Stimulated activated CD4-positive, alpha-beta T cell treated with anti-CD3 and anti-CD28 coated beads, Interleukin-2, amount 100 ng/mL, for 24 hours (primary cell): ENCODE measurements at regions not wholly inside any gene's neighbourhood (a gene's known extent, or its start where the extent isn't known, plus 50 kb on each side); places are given as distances from the start of the nearest gene placed in this dataset.

Experiments used
- DNase-seq, 2 donors: peaks; one replicate each; pipeline ENCODE4 v3.0.0-alpha.2; 2020

DNA sequence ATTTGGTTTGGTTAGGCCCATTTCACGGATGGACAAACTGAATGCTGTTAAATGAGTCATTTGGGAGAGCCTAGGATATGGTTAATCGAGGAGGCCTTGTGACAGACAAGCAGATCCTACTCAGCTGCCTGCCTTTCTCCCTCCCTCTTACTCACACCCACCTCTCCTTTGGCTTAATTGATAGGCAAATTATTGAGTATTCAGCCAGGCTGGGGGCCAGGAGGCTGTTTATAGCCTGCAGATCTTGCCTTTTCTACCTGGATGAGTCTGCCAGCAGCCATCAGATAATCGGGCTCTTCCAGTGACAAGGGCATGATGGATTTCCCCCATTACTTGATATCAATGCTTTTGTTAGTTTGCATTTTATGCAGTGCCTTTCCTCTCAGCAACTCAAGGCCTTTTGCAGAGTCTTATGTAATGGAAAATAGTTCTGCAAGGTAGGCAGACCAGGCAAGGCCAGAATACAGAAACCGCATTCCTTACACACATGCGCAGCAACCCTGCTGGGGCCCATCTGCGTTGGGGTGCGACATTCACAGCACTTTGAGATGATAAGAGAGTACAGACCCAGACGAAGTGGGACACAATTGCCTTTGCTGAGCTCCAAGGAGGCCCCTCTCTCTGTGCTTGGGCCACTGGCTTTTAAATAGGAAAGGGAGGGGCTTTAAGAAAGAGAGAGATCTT lies 96.2 kb upstream of the ATP6AP2 start:
- DNase-seq = no peak

DNA sequence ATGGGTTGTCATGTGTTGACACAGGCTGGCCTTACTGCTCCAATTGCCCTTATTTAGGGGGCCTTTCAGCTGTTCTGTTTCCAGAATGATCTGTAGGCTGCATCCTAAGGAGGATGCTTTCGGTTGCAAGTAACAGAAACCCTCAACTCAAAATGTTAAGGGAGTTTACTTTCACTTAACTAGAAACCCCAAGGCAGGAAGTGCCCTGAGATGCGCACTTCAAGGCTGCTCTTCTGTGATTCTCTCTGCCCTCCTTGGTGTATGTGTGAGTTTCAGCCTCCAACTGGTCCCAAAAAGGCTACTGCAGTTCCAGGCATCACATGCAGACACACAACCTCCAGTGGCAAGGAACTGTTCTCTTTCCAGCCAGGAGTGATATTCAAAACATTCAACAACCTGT lies 97.3 kb upstream of the ATP6AP2 start:
- no peak for DNase-seq

DNA sequence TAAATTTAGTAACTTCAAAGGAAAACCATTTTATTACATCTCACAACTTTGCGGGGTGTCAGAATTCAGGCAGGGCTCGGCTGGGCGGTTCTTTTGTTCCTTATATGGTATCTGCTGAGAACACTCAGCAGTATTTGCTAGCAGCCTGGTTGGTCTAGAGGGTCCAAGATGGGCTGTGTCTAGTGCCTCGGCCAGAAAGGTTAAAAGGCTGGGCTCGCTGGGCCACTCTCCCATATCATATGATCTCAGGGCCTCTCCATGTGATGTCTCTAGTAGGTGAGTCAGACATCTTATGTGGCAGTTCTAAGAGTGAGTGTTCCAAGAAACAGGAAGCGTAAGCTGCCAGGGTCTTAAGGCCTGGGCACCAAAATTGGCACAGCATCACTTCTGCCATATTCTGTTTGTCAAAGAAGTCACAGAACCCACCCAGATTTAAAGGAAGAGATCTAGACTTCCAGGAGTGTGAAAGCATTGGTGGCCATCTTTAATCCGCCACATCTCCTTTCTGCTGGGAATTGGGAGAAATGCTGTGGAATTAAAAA lies 100.9 kb upstream of the ATP6AP2 start:
- no peak for DNase-seq

DNA sequence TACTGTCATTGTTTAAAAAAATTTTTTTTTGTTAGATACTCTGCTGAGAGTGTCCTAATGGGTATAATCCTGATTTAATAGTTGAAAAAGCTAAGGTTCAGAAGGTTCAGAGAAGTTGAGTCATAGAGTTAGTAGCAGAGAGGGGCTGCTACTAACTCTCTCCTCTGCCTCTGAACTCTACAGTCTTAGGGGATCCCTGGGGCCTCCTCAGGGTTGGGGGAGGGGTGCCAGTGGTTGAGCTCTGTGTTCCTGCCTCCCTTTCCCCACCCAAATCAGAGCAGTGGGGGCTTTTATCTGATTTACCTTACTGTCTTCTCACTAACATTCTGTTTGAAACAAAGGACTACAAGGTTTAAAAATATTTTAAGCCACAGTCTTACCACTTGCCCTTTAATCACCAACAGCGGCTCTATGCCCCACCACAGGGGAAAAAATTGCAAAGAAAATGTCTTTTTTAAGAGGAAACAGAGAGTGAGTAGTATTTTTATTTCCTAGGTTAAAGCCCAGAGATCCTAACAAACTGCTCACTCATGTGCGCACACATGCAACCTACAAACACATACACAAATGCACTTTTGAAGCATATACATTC lies 102.2 kb upstream of the ATP6AP2 start:
- no peak for DNase-seq

DNA sequence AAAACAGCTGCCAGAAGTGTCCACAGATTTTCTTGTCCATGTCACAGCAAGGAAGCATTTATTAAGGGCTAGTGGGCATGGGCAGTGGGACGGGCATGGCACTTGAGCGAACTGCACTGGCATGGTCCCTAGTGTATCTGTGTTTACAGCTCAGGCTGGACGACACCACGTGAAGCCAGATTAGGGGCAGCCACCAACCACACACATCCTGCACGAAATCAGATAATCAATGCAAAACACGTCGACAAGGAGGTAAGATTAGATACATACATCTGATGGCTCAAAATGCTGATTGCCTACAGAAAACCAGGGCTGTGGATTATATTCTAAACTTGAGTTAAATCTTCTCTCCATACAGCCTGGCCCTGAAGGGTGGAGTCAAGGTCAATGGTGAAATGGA lies 103.8 kb upstream of the ATP6AP2 start:
- DNase-seq = no peak

DNA sequence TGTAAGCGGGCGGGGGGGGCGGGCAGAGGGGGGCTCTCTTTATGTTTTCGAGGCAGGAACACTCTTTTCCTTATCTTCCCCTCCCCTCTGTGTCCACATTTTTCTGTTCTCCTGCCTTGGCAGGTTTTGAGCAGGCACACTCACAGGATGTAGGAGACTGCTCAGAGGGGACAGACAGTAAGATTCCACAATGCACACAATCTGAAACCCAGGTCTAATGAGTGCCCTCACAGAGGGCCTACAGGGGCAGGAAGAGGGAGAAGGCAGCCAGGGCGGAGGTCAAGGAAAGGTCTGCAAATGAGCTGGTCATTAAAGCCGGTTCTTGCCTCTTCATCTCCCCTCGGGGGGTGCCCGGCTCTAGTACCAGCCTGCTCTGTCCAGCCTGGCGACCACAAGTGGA lies 106.1 kb upstream of the ATP6AP2 start:
- no peak for DNase-seq

DNA sequence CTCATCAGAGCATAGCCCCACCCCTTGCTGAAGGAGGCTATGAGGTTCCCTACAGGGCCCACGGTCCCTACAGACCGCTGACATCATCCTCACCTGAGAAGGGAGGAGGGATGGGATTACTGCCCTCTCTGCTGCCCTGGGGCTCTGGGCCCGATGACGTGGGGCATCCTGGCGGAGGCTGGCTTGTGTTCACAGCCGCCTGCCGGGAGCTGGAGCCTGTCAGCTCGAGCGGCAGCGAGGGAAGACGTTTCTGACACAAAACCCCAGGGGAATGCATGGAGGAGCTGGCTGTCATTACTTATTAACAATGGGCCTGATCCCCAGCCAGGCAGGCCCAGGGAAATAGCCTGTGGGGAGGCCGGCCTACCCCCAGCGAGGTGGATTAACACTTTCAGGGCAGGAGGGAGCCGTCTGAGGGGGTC lies 106.6 kb upstream of the ATP6AP2 start:
- no peak for DNase-seq

DNA sequence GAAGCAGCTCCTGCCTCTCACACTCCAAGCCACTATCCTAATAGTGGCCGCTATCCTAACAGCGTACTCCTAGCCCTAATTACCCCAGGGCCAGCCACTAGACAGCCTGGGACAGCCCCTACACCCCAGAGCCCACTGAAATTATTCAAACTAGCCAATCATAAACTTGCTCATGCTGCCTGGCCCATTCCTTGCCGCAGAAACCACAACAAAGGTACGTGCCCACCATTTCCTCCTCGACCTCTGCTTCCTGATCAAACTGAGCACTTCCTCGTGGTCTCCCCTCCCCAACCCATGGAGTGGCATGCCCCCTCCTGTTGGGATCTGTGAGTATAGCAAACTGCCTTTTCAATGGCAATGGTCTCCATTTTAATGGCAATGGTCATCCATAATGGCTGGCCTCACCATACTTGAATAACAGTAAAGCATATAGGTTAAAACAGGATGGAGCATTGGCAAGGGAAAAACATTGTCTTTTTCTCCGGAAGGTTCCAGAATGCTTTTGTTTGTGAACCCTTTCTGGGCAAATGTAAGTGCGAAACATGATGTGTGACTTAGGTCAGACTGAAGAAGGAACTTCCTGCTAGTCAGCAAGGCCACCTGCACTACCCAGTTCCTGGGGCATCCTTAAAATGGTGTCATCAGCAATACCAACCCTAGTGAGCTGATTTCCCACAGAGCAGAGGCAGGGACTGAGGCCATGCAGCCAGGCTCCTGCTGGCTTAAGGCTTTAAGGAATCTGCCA lies 107.1 kb upstream of the ATP6AP2 start:
- no peak for DNase-seq

DNA sequence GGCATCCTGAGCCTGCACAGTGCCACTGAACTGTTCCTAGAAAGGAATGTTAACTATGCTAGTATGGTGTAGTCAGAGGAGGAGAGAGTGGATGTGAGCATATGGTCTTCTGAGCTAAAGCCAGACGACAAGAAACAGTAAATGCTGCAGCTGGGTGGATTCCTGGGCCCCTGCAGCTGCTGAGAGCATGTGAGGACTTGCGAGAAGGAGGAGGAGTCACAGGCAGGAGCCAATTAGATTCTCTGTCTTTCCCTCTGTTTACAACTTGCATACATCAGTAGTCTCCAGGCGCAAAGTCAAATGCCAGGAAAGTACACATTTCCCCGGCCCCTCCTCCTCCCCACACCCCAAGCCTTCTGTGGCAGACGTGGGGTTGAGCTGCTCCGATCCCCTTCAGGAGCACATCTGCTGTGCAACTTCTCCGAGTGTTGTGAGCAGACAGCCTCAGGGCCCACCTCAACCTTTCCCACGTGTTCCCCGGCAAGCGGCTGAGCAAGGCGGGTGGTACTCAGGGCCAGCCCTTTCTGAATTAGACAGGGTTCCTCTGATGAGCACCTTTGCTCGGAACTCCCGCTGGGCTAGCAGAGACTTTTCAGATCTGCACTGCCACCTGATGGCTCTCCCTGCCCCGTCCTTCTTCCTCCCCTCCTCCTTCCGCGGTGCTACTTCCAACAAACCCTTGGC lies 108.7 kb upstream of the ATP6AP2 start:
- peak; percentile 13 to 20 for DNase-seq

DNA sequence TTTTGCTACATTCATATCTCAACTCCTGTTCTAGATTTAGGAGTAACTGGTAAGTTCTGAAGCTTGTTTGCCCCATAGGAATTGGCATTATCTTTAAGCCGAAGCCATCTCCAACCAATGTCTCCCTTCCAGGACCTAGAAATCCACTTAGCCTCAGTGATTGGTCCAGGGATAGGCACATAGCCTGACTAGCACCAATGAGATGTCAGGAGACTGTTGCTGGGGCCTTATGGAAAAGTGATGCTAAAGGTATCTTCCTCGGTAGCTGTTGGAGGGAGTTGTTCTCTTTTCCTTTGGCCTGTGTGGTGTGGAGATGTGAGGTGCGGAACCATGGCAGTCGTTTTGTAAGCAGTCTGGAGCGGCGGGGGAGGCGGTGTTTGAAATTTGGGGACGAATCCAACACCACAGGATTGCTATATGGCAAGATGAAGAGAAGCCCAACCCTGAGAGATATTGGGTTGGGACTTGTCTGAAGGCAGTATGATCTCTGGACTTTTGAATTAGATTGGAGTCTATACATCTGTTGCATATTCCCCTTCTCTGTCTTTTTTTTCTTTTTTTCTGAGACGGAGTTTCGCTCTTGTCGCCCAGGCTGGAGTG lies 109.8 kb upstream of the ATP6AP2 start:
- DNase-seq = no peak

DNA sequence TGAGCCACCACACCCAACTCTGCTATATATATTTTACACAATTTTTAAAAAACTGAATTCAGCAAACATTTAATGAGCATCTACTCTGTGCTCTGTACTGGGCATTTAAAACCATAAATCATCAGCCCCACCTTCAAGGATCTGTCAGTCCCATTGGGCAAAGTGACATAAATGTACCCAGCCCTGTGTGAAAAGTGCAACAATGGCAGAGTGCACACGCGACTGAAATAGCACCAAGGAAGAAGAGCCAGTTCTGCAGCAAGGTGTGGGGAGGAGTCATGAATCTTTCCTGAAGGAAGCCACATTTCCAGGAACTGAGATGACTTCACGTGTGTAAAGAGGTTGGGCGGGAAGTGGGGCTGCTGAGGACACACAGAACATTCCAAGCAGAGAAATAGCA lies 111.5 kb upstream of the ATP6AP2 start:
- DNase-seq = no peak

DNA sequence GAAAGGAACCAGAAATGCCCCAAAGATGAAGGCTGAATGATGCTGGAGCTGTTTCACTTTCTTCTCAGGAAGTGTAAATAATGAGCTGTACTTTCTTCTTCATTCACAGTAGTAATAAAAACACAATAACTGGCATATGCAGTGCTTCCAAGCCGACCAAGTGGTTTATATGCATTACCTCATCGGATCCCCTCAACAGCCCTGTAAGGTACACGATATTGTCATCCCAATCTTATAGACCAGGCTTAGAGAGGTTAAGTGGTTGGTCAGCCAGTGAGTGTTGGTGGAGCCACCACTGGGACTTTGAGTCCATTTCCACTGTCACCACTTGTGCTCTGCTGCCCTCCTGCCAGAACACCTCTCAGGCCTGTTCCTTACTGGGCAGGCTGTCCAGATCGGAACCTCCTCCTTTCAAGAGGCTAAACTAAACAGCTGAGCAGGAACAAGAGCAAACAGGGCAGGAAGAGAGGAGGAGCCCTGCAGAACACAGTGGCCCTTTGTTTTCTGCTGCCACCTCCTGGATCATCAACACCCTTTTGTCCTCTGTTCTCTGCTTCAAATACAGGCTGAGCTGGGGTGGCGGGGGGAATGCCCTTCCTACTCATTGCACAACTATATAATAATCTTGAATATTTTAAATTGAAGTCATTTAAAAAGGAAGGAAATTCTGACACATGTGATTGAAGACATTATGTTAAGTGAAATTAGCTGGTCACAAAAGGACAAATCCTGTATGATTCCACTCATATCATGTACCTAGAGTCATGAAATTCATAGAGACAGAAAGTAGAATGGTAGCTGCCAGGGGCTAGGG lies 112.5 kb upstream of the ATP6AP2 start:
- DNase-seq = peak; percentile 30 to 32

DNA sequence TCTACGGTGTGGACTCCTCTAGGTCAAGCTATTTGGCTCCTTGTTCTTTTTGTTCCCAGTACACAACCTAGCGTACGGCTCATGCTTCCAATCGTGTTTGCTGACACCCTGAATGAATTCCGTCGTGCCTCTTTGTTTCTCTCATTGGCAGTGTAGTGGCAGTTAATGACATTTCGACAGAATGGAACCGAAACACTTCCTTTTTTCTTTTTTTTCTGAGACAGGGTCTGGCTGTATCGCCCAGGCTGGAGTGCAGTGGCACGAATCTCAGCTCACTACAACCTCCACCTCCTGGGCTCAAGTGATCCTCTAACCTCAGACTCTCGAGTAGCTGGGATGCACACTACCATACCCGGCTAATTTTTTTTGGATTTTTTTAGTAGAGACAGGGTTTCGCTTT lies 113.3 kb upstream of the ATP6AP2 start:
- DNase-seq = no peak

DNA sequence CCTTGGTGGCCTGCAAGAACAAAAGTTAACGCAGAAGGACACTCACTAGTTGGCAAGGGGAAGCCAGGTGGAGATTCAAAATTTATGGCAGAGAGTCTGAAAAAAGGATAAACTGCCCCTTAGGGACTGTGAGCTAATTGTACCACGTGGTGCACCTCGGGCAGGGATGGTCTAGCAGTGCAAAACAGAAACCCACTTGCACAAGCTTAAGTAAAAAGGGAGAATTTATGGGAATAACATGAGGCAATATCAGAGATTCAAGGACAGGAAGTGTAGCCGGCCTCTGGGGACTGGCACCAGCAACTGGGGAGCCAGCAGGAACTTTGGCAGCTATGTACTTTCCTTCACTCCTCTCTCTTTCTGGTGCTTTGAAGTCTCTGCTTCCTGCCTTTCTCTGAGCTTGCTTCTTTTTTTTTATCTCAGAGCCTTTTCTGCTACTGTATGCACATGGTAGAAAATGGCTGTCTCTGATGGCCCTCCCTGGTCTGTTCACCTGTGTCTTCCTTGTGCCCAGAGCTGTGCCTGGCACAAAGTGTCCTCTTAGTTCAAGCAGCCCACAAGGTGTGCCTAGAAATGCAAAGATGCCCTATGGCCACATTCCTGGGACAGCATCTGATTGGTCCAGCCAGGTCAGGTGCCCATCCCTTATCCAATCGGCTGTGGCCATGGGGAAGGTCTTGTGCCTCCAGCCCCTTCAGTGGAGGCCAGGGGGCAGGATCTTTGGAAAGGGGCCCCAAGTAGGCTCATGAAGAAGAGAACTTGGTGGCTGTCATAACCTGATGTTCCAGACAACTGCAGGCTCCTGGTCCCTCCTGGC lies 114.8 kb upstream of the ATP6AP2 start:
- no peak for DNase-seq

DNA sequence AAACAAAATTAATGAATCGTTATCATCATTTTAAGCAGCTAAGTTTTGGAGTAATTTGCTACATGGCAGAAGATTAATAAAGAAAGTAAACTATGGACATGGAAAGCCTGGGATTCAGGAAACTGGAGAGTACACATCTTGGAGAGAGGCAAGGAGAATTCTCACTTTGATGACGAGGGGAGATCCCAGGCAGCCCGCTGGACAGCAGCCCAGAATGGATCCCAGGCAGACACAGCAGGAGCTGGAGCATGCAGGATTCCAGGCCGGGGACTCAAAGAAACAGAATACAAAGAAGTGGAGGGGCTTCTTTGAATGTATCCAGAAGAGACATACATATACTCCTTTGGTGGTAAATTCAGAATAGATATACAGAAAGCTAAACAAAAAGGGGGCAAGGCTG lies 118.0 kb upstream of the ATP6AP2 start:
- no peak for DNase-seq

DNA sequence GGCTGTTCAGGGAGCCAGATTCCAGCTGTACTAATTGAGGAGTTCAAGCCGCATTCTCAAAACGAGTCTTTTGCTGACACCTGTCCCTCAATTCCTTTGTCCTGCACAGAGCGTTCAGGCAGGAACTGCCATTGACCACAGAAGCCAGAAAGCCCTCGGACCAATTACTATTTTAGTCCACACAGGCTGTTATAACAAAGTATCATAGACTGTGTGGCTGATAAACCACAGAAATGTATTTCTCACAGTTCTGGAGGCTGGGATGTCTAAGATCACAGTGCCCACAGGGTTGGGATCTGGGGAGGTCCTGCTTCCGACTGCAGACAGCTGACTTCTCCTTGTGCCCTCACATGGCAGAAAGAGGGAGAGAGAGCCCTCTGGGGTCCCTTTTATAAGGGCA lies 119.8 kb upstream of the ATP6AP2 start:
- no peak for DNase-seq

DNA sequence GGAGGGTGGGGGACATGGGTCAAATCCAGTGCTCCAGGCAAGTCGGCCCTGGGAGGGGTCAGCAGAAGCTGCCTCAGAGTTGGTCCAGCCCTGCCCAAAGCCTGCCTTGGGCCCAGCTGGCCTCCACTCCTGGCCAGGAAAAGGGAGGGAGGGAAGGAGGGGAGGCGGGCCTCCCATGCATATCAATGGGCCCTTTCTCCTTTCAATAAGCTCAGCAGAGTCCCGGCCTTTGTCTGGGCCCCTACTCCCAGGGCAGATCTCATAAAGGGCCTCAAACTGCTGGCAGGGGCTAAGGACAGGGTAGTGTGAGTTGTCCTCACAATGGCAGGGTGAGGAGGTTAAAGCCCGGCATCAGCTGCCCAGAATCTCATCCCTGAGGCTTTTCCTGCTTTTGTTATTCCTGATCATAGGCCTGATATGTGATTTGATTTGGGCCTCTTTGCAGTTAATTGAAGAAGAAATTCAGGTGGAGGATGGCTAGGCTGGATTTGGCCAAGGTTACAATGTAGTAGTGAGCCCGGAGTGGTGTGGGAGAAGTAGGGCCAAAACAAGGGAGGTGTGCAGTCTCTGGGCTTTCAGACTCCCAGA lies 121.1 kb upstream of the ATP6AP2 start:
- DNase-seq = no peak

DNA sequence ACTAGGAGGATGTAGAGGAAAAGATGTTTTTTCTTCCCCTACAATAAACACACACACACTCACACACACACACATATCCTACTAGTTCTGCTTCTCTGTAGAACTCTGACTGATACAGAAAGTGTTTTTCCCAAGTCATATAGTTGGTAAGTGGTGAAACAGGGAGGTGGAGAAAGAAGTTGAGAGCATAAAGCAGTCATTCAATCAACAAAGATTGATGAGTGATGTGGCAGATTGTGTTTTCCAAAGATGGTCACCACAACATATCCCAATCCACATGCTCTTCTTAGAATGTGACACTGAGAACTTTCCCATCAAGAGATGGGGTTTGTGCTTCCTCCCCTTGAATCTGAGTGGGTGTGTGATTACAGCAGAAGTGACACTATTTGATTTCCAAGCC lies 123.4 kb upstream of the ATP6AP2 start:
- no peak for DNase-seq

DNA sequence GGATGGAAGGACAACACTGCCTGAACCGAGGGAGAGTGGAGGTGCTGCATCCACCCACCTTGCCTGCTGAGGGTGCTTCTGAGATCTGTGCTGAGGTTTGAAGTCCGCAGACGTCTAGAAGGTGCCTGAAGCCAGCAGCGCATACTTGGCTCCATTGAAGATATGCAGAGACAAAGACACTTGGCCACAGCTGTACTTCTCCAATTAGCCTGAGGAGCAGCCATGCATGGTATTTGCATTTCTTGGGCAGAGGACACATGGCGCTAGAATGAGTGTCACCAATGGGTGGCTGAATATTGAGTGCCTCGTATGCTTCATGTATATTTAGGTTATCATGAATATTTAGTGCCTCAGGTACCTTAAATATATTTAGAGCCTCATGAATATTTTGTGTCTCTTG lies 128.7 kb upstream of the ATP6AP2 start:
- no peak for DNase-seq

DNA sequence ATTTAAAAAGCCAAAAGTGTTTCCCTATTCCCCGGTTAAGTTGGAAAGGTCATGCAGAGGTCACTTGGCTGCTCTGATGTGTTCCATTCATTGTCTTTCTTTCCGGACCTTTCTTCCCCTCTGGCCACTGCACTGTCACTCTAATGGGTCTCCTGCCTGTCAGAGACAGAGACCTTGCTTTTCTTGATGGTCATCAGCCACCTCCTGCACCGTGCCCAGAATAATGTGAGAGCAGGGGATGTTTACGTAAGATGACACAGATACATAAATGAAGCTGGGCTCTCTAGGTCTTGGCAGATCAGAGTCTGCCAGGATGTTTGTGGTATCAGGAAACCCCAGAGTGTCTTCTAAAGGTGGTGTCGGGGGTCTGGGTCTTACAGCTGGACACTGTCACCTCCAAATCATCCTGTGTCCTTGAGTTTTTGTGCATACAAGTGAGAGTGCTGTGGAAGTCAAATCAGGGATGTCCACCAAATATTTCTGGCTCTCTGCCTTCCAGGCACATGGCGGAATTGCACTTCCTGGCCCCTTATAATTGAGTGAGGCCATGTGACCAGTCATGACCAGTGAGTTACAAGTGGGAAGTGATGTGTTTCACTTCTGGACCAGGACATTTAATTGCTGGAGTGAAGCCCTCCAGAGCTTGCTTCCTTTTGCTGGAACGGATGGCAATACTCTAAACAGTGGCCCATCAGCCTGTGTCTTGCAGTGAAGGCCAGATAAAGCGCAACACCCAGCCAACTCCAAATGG lies 130.6 kb upstream of the ATP6AP2 start:
- no peak for DNase-seq
